ENCODE measurements at regions not wholly inside any gene's neighbourhood (a gene's known extent, or its start where the extent isn't known, plus 50 kb on each side); places are given as distances from the start of the nearest gene placed in this dataset.

DNA sequence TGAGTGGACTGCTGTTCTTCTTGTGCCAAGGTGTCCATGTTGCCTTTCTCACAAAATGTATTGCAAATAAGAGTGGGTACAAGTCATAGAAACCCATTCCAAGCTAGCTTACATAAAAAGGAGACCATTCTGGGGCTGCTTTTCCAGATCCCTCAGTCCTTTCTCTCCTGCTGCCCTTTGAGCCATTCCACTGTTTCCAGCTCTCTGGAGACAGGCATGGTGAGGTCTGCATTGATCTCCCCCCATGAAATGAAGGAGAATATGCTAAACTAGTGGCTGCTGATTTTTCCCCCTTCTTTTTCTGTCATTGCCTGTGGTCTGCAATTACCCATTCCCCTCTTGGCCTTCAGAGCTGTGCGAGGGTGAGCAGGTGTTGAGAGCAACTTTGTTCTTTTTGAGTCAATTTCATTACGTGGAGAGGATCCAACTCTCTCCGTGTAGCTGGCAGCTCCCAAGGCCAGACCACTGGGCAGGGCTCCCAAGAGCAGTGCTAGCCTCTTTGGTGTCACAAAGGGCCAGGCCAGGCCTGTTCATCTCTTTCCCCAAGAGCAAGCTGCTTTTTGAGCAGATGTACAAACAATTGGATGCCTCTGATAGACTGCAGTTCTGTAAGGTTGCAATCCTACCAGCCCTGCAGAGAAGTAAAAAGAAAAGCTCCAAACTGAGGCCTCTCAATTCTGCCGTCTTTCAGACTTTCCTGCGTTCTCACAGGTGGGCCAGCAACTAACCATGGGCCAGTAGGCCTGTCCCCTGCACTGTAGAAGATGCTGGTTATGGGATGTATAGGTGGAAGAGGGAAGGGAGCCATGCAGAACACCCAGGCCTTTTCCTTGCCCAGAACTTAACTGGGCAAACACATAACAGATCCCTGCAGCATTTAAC, 96.1 kb upstream of the ARMC2 start:
- no peak for TF ChIP-seq POLR2A (IDR thresholded peaks at IDR 0.05)
- no peak for TF ChIP-seq CTCF (IDR thresholded peaks at IDR 0.05)
- TF ChIP-seq POLR2AphosphoS5 (IDR thresholded peaks at IDR 0.05) = no peak
- DNase-seq (ENCODE audit: low spot score in 2 of 2) = no peak
- Histone ChIP-seq H3K27me3 (no peaks in the 10 kb centered on the region), H3K36me3 (no peaks in the 10 kb centered on the region), H3K9me3 (no peaks in the 10 kb centered on the region), H3K27ac (no peak overlapping the region), H3K4me3 (no peak overlapping the region), H3K4me1 (no peaks in the 10 kb centered on the region)
- intact Hi-C loops (cut with DNase I; ENCODE audit: low total_unique reads) = no loop called here

DNA sequence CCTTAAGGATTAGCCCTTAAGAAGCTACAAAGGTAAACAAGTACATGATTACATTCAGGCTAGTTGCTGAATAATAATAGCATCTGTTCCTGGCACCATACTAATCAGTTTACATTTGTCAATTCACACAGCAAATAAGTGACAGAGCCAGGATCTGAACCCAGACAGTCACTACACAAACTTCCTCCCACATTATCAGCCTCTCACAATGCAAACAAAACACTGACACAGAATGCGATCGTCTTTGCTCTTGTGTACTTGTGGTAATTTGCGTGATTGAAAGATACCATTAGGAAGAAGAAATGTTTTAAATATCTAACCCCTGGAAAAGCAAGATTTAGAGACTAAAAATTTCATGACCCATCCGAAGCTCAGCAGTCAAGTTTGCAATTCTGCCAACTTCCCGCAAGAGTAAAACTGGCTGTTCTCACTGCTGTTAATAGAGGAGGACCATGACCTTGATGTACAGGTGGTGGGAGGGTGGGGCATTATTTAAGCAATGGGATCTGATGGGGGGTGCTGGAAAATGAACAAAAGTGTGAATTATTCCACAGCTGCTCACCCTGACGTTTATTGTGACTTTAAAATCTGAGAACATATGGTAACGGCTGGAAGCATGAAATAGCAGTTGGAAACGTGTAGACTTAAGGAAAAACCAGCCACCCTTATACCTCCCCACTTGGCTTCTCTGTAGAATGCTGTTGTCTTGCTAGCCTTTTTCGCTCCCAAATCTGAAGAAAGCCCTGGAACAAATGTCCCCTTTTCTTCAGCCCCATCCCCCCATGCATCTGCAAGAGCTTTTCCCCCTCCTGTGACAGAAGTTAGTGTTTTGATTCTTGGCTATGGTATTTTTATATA, 95.3 kb upstream of the ARMC2 start:
- no peak overlapping the region for H3K4me3 ChIP-seq
- no peak overlapping the region for H3K27ac ChIP-seq
- H3K36me3 ChIP-seq = no peaks in the 10 kb centered on the region
- no peaks in the 10 kb centered on the region for H3K4me1 ChIP-seq
- no peak for TF ChIP-seq POLR2AphosphoS5 (IDR thresholded peaks at IDR 0.05)
- TF ChIP-seq CTCF (IDR thresholded peaks at IDR 0.05) = no peak
- no peak for TF ChIP-seq POLR2A (IDR thresholded peaks at IDR 0.05)
- DNase-seq (ENCODE audit: low spot score in 2 of 2) = no peak
- H3K27me3 ChIP-seq = no peaks in the 10 kb centered on the region
- H3K9me3 ChIP-seq = no peaks in the 10 kb centered on the region
- intact Hi-C loops (cut with DNase I; ENCODE audit: low total_unique reads) = no loop called here

GRCh38 chr6:108755257-108756240, 92.7 kb upstream of the ARMC2 start:
- no peaks in the 10 kb centered on the region for H3K36me3 ChIP-seq
- no peak overlapping the region for H3K4me3 ChIP-seq
- intact Hi-C loops (cut with DNase I; ENCODE audit: low total_unique reads) = loop anchor here (2.0 kb wide), 1 partner anchor 145 kb away; no protein-coding TSS in a partner anchor
- H3K27ac ChIP-seq = no peak overlapping the region
- no peaks in the 10 kb centered on the region for H3K4me1 ChIP-seq
- H3K27me3 ChIP-seq = no peaks in the 10 kb centered on the region
- no peak for TF ChIP-seq POLR2AphosphoS5 (IDR thresholded peaks at IDR 0.05)
- no peak for TF ChIP-seq CTCF (IDR thresholded peaks at IDR 0.05)
- no peak for TF ChIP-seq POLR2A (IDR thresholded peaks at IDR 0.05)
- H3K9me3 ChIP-seq = no peaks in the 10 kb centered on the region
- no peak for DNase-seq (ENCODE audit: low spot score in 2 of 2)

DNA sequence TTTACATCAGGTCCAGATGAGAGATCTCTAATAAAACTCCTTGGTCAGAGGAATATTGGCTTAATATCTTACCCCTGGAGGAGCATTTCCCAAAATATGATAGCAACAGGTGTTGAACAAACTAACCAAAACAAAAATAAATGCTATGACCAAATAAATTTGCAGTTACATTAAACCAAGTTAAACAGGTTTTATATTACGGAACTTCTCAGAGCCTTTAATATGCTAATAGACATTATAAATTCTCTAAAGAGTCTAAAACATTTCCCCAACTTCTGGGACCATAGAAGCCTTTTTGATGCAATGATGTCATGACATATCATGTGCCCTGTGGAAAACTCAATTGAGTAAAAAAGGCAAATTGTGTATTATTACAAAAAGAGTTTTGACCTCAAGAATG, 90.9 kb upstream of the ARMC2 start:
- TF ChIP-seq POLR2AphosphoS5 (IDR thresholded peaks at IDR 0.05) = no peak
- no peak for TF ChIP-seq POLR2A (IDR thresholded peaks at IDR 0.05)
- TF ChIP-seq CTCF (IDR thresholded peaks at IDR 0.05) = no peak
- Histone ChIP-seq H3K9me3 (no peaks in the 10 kb centered on the region), H3K36me3 (no peaks in the 10 kb centered on the region), H3K4me3 (no peak overlapping the region), H3K27ac (no peak overlapping the region), H3K4me1 (no peaks in the 10 kb centered on the region), H3K27me3 (no peaks in the 10 kb centered on the region)
- intact Hi-C loops (cut with DNase I; ENCODE audit: low total_unique reads) = loop anchor here (2.0 kb wide), 1 partner anchor 147 kb away; no protein-coding TSS in a partner anchor
- DNase-seq (ENCODE audit: low spot score in 2 of 2) = no peak
